OCI-LY1 (cell line): ENCODE measurements at regions not wholly inside any gene's neighbourhood (a gene's known extent, or its start where the extent isn't known, plus 50 kb on each side); places are given as distances from the start of the nearest gene placed in this dataset.

Source experiments
- EZH2 ChIP-seq: fragments of 200-600 bp; sonication (generic), shearing (Covaris generic); IDR thresholded peaks from 2 replicates; pipeline ENCODE4 v1.8.0; 2017; ENCODE audit warnings: borderline replicate concordance, mixed run types, mild to moderate bottlenecking, antibody characterized with exemption, low read length, moderate library complexity, mixed read lengths
- TF ChIP-seq, protein P1 (sequence below): fragments of 200-600 bp; sonication (generic), shearing (Covaris generic); IDR thresholded peaks from 2 replicates; pipeline ENCODE4 v1.5.1; 2017; ENCODE audit warnings: mild to moderate bottlenecking, antibody characterized with exemption, low read length, moderate library complexity, mixed read lengths

DNA sequence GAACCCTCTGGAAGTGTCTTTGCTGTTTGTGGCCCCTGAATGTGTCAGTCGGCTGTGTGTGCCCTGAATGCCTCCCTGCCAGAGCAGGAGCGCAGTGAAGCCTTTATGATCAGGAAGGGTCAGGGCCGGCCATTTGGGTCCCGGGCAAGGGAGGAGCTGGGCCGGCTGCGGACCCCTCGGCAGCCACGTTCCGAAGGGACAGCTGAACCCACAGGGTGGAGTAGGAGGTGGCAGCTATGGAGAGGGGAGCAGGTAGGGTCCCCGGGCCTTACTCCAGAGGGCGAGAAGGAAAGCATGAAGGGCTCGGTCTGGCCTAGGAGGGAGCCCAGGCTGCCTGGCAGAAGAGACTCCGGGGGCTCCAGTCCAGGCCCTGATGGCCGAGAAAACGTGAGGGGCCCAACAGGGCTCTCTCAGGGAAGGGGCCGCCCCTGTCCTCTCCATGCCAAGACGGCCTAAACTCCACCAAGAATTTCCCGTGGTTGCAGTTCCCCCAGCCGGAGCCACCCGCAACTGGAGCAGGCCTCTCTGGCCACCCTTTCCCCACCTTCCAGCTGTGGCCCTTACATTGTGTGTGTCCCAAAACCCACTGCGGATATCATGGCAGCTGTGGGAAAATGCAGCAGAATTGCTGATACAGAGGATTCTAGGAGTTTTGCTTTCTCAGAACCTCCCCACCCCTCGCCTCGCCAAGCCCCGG is 182.2 kb upstream of the STK26 start:
- no peak for TF ChIP-seq EZH2
- TF ChIP-seq, protein P1, sequence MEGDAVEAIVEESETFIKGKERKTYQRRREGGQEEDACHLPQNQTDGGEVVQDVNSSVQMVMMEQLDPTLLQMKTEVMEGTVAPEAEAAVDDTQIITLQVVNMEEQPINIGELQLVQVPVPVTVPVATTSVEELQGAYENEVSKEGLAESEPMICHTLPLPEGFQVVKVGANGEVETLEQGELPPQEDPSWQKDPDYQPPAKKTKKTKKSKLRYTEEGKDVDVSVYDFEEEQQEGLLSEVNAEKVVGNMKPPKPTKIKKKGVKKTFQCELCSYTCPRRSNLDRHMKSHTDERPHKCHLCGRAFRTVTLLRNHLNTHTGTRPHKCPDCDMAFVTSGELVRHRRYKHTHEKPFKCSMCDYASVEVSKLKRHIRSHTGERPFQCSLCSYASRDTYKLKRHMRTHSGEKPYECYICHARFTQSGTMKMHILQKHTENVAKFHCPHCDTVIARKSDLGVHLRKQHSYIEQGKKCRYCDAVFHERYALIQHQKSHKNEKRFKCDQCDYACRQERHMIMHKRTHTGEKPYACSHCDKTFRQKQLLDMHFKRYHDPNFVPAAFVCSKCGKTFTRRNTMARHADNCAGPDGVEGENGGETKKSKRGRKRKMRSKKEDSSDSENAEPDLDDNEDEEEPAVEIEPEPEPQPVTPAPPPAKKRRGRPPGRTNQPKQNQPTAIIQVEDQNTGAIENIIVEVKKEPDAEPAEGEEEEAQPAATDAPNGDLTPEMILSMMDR = no peak
